ENCODE measurements at regions not wholly inside any gene's neighbourhood (a gene's known extent, or its start where the extent isn't known, plus 50 kb on each side); places are given as distances from the start of the nearest gene placed in this dataset.
"Not testable (repeated sequence)": the region's sequence is repeated elsewhere in the genome, so short reads cannot be mapped to it uniquely, and the experiment has no call there.

- no peak for DNase-seq
These were observed 746.0 kb upstream of the DEFB115 start for GRCh38 chr20:30511322-30512030.

DNA sequence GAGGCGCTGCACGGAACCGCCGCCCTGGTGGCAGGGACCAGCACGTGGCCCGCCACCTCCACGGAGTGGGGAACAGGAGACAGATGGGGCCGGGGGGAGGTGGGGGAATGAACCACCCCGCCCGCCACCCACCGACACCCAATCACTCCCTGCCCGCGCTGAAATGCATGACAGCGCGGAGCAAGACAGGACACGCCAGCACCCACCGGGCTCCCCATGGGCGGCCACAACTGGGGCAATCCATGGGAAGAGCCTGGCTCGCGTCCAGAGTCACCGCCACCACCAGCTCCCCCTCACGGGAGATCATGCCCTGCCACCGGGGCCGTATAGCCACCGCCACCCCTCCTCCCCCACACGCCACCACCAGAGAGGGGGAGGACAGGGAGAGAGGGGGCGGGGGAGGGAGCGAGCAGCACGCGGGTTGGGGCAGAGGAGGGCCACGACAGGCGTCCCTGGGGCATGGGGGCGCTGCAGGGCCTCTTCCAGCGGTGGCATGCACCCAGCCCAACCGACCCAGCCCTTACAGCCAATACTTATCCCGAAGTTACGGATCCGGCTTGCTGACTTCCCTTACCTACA, 744.3 kb upstream of the DEFB115 start:
- DNase-seq, result no peak

- not testable (repeated sequence) for DNase-seq
These were observed 741.5 kb upstream of the DEFB115 start for GRCh38 chr20:30515915-30516314.

GRCh38 chr20:30518906-30519305, 738.6 kb upstream of the DEFB115 start:
- not testable (repeated sequence) for DNase-seq

DNA sequence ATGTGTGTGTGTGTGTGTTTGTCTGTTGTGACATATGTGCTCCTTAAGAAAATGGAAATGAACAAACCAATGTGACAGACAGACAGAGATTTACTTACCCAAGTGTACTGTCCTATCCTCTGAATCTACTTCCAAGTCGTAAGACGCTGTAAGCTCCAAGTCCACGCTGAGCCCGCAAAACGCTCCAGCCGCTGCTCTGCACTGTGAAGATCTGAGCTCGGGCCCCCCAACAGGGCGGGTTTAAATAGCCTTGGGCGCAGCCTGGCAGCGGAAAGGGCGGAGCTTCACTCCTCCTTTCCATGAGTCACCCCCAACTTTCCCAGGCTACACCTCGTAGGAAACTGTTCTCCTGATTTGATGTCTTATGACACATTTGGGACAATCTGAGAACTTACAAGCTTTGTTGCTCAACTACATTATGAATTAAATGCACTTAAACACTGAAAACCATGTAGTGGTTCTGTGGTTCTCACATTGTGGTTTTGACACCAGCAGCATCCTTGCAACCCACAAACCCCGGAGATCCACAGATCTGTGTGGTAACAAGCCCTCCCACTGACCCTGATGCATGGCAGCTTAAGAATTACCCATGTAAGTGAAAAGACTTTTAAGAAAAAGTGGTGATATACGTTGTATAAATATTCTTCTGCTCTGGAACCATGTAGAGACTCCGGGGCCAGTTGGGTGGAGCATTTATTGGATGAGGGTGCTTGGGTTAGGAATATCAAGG, 735.6 kb upstream of the DEFB115 start:
- DNase-seq, result not testable (repeated sequence)

GRCh38 chr20:30524155-30524554, 733.3 kb upstream of the DEFB115 start:
- not testable (repeated sequence) for DNase-seq

- DNase-seq, result not testable (repeated sequence)
These were observed 732.7 kb upstream of the DEFB115 start for GRCh38 chr20:30524761-30525160.

- not testable (repeated sequence) for DNase-seq
These were observed 723.8 kb upstream of the DEFB115 start for GRCh38 chr20:30533653-30534052.

DNA sequence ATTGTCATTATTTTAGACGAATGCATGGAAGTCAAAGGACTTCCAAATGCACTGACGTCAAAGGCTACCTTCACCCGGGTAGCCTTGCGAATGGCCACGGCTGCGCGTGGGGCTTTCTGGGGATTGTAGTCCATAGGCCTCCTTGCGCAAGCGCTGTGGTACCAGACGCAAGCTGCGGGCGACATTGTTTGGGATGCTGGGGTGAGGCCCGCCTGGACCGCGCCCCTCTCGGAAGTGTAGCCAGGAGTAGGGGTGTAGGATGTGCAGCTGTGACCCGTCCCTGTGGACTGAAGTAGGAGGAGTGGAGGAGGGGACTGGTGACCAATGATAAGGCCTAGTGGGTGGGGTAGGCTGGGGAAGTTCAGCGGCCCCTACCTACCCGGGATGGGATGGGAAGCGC, 720.0 kb upstream of the DEFB115 start:
- peak in 12 of 14 donors; percentile 0 to 78 (median 14) for DNase-seq

GRCh38 chr20:30540330-30541069, 717.0 kb upstream of the DEFB115 start:
- not testable (repeated sequence) for DNase-seq

GRCh38 chr20:30551236-30551635, 706.2 kb upstream of the DEFB115 start:
- DNase-seq, result peak in 1 of 14 donors; percentile 11

- not testable (repeated sequence) for DNase-seq
These were observed 700.7 kb upstream of the DEFB115 start for GRCh38 chr20:30556797-30557196.

DNA sequence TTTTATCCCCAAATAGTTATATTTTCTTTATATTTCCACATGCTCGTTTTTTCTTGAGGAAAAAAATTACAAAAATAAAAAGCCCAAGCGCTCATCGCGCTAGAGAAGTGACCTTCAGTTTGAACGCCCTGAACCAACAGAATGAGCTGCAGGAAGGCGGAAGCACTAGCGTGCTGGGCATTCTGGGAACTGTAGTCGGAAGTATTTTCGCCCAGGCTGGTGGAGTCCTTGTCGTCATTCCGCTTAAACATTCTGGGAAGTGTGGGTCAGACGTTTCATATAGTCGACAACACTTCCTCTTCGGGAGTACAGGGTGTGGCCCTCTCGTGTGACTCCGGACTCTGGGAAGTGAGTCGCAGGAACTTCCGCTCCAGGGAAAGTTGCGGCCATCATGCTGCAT, 692.4 kb upstream of the DEFB115 start:
- not testable (repeated sequence) for DNase-seq

GRCh38 chr20:30569867-30570266, 687.6 kb upstream of the DEFB115 start:
- not testable (repeated sequence) for DNase-seq

DNA sequence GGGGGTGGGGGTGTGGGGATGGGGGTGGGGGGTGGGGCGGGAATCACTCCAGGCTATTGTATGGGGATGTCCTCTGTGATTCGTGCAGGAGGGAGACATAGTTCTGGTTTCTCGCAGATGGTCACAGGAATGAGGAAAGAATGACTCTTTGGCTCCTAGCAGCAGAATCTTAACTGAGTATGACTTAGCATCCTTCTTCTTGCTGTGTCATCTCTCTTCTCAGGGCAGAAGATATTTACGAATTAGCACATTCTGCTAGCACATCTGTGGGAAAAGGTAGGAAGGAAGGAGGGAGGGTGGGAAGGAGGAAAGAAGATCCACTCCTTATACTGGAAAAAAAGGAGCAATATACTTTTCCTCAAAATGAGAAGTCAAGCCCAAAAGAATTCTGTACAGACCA, 686.8 kb upstream of the DEFB115 start:
- DNase-seq, result not testable (repeated sequence)

- DNase-seq, result not testable (repeated sequence)
These were observed 683.1 kb upstream of the DEFB115 start for GRCh38 chr20:30574337-30574736.

DNA sequence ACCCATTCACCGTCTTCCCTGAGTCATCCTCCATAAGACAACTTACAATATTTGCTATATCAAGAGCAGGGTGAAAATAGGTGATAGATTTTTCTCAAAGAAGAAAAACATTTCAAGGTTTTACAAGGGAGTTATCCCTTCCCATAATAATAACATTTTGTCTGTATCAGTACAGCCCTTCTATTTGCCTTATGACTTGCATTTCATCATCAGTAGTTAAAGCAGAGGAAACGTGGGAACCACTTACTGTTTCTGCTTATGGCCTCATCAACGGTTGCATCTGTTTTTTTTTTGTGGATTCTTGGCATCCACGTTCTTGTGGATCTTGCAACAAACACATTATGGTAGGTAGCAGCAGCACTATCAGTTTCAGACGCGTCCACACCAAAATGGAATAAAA, 678.4 kb upstream of the DEFB115 start:
- not testable (repeated sequence) for DNase-seq

- DNase-seq, result peak in 12 of 14 donors; percentile 22 to 79 (median 48)
These were observed 677.5 kb upstream of the DEFB115 start for GRCh38 chr20:30579824-30580438.

- DNase-seq, result not testable (repeated sequence)
These were observed 675.6 kb upstream of the DEFB115 start for GRCh38 chr20:30581839-30582238.

DNA sequence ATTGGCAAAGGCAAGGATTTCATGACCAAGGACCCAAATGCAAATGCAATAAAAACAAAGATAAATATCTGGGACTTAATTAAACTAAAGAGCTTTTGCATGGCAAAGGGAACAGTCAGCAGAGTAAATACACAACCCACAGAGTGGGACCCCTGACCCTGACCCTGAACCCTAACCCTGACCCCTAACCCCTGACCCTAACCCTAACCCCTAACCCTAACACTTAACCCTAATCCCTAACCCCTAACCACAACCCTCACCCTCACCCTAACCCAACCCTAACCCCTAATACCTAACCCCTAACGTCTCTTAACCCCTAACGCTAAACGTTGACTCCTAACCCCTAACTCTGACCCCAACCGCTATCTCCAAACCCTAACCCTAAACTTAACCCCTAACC, 673.1 kb upstream of the DEFB115 start:
- not testable (repeated sequence) for DNase-seq

- peak in 11 of 14 donors; percentile 7 to 80 (median 29) for DNase-seq
These were observed 672.1 kb upstream of the DEFB115 start for GRCh38 chr20:30585244-30585796.

DNA sequence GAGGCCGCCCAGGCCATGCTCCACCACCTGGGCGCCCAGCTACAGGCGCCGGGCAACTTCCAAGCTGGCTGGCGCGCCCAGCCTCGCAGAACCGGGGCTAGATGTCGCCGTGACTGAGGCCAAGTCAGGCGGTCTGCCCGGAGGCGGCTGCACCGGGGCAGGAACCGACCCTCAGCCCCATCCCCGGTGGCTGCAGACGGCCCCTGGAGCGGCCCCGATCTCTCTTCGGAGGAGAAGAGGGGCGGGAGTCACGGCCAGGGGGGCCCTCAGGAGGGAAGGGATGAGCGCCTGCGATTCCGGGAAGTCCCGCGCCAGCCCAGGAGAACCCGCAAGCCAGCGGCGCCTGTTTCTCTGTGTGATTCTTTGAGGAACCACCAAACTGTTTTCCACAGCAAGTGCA, 671.3 kb upstream of the DEFB115 start:
- DNase-seq, result peak in 1 of 14 donors; percentile 32

All from C1 segment of cervical spinal cord (tissue), 14 donors.